ENCODE measurements at regions not wholly inside any gene's neighbourhood (a gene's known extent, or its start where the extent isn't known, plus 50 kb on each side); places are given as distances from the start of the nearest gene placed in this dataset.

DNA sequence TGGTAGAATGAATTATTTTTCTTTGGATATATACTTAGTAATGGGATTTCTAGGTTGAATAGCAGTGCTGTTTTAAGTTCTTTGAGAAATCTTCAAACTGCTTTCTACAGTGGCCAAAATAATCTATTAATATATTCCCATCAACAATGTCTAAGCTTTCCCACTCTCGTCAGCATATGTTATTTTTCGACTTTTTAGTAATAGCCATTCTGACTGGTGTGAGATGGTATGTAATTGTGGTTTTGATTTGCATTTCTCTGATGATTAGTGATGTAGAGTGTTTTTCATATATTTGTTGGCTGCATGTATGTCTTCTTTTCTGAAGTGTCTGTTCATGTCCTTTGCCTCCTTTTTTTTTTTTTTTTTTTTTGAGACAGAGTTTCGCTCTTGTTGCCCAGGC lies 90.2 kb upstream of the CSNK1A1L start:
- TF ChIP-seq, protein P1, sequence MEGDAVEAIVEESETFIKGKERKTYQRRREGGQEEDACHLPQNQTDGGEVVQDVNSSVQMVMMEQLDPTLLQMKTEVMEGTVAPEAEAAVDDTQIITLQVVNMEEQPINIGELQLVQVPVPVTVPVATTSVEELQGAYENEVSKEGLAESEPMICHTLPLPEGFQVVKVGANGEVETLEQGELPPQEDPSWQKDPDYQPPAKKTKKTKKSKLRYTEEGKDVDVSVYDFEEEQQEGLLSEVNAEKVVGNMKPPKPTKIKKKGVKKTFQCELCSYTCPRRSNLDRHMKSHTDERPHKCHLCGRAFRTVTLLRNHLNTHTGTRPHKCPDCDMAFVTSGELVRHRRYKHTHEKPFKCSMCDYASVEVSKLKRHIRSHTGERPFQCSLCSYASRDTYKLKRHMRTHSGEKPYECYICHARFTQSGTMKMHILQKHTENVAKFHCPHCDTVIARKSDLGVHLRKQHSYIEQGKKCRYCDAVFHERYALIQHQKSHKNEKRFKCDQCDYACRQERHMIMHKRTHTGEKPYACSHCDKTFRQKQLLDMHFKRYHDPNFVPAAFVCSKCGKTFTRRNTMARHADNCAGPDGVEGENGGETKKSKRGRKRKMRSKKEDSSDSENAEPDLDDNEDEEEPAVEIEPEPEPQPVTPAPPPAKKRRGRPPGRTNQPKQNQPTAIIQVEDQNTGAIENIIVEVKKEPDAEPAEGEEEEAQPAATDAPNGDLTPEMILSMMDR (IDR thresholded peaks at IDR 0.05), result no peak
- no peak for TF ChIP-seq ZFX (IDR thresholded peaks at IDR 0.05; ENCODE audit: borderline replicate concordance)
